ENCODE measurements at regions not wholly inside any gene's neighbourhood (a gene's known extent, or its start where the extent isn't known, plus 50 kb on each side); places are given as distances from the start of the nearest gene placed in this dataset.

DNA sequence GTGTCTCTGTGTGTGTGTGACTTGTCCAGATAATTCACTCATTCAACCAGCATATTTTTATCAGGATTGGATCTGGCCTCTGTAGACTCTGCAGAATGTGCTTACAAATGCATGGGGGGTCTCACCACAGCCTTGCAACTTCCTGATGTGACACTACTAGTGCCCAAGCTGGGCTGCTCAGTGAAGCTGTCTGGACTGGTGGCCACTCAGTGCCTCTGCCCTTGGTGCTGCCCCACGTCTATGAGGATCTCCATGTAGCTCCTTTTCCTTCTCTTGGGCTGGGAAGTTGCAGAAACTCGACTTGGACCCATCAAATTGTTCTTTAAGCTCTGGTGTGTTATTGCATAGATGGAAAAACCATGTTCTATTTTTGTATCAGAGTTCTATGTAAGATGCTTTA is 75.8 kb downstream of the NRN1 start:
- no peak overlapping the region for H2AFZ ChIP-seq (ENCODE audit: control insufficient read depth, low read length)
- dilution Hi-C loops (cut with MboI; ENCODE audit: extremely low pct_ligation_motif_present, low sequenced_read_pairs): no loop called here
- no peaks in the 10 kb centered on the region for H3K4me1 ChIP-seq (ENCODE audit: control insufficient read depth, extremely low read depth, insufficient read depth, low read length)
- H3K27ac ChIP-seq (ENCODE audit: control insufficient read depth, insufficient read depth, low read length): no peak overlapping the region
- FAIRE-seq: no peak
- no peak overlapping the region for H3K4me2 ChIP-seq (ENCODE audit: control insufficient read depth, extremely low read depth, insufficient read depth, low read depth, low read length)
- no peaks in the 10 kb centered on the region for H3K9me1 ChIP-seq (ENCODE audit: control insufficient read depth, extremely low read depth, insufficient read depth, low read length)
- H3K27me3 ChIP-seq (ENCODE audit: control insufficient read depth, extremely low read depth, insufficient read depth, low read length): peaks cover 3% of the 10 kb centered on the region
- no peak for DNase-seq (ENCODE audit: low read depth, low spot score)
- no peaks in the 10 kb centered on the region for H3K36me3 ChIP-seq (ENCODE audit: control insufficient read depth in 2 of 2, extremely low read depth in 1 of 2, insufficient read depth in 2 of 2, low read length in 2 of 2)
- H3K9me3 ChIP-seq (ENCODE audit: control insufficient read depth, low read depth, low read length): no peaks in the 10 kb centered on the region
- no peak overlapping the region for H3K4me3 ChIP-seq (ENCODE audit: control insufficient read depth in 2 of 3, extremely low read depth in 1 of 3, insufficient read depth in 2 of 3, low read depth in 1 of 3, low read length in 3 of 3)
- no peaks in the 10 kb centered on the region for H3K79me2 ChIP-seq (ENCODE audit: control insufficient read depth, insufficient read depth, low read length)
- H3K9ac ChIP-seq (ENCODE audit: control insufficient read depth, extremely low read depth, insufficient read depth, low read length): no peak overlapping the region
- no peaks in the 10 kb centered on the region for H4K20me1 ChIP-seq (ENCODE audit: control insufficient read depth, extremely low read depth, insufficient read depth, low read length)
- TF ChIP-seq EZH2 (IDR thresholded peaks at IDR 0.05; ENCODE audit: low read length): no peak
- TF ChIP-seq, protein P1, sequence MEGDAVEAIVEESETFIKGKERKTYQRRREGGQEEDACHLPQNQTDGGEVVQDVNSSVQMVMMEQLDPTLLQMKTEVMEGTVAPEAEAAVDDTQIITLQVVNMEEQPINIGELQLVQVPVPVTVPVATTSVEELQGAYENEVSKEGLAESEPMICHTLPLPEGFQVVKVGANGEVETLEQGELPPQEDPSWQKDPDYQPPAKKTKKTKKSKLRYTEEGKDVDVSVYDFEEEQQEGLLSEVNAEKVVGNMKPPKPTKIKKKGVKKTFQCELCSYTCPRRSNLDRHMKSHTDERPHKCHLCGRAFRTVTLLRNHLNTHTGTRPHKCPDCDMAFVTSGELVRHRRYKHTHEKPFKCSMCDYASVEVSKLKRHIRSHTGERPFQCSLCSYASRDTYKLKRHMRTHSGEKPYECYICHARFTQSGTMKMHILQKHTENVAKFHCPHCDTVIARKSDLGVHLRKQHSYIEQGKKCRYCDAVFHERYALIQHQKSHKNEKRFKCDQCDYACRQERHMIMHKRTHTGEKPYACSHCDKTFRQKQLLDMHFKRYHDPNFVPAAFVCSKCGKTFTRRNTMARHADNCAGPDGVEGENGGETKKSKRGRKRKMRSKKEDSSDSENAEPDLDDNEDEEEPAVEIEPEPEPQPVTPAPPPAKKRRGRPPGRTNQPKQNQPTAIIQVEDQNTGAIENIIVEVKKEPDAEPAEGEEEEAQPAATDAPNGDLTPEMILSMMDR (optimal IDR thresholded peaks at IDR 0.05 in 1 of 3, IDR thresholded peaks at IDR 0.05 in 1 of 3, conservative IDR thresholded peaks at IDR 0.05 in 1 of 3; ENCODE audit: extremely low read depth in 1 of 3, insufficient read depth in 2 of 3, low read length in 3 of 3): no peak

DNA sequence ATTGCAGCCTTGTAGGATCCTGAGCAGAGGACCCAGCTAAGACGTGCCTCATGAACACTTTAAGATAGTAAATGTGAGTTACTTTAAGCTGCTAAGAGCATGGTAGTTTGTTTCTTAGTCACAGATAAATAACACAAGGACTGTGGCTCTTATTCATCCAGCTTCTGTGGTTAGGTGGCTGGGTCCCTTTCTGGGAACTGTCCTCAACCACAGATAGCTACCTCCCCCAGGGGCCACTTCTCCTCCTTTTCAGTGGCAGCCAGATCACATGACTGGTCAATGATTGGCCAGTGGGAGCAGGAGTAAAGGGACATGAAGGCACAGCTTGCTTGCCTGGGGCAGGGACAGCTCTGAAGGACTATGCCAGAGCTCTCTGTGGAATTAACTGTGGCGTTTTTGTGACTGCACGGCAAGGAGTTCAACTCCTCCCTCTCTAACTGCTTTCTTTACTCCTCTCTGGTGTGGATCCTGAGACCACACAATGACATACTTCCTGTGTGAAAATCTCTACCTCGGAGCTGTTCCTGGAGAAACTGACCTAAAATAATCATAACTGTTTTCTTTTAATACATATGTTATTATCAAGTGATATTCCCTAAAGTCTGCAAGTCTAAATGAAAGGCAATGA is 76.5 kb downstream of the NRN1 start:
- no peak overlapping the region for H3K4me3 ChIP-seq (ENCODE audit: control insufficient read depth in 2 of 3, extremely low read depth in 1 of 3, insufficient read depth in 2 of 3, low read depth in 1 of 3, low read length in 3 of 3)
- H3K27ac ChIP-seq (ENCODE audit: control insufficient read depth, insufficient read depth, low read length): no peak overlapping the region
- TF ChIP-seq, protein P1 (optimal IDR thresholded peaks at IDR 0.05 in 1 of 3, IDR thresholded peaks at IDR 0.05 in 1 of 3, conservative IDR thresholded peaks at IDR 0.05 in 1 of 3; ENCODE audit: extremely low read depth in 1 of 3, insufficient read depth in 2 of 3, low read length in 3 of 3): no peak
- no peak for TF ChIP-seq EZH2 (IDR thresholded peaks at IDR 0.05; ENCODE audit: low read length)
- peaks cover 3% of the 10 kb centered on the region for H3K27me3 ChIP-seq (ENCODE audit: control insufficient read depth, extremely low read depth, insufficient read depth, low read length)
- no peaks in the 10 kb centered on the region for H3K79me2 ChIP-seq (ENCODE audit: control insufficient read depth, insufficient read depth, low read length)
- no peaks in the 10 kb centered on the region for H3K4me1 ChIP-seq (ENCODE audit: control insufficient read depth, extremely low read depth, insufficient read depth, low read length)
- H3K36me3 ChIP-seq (ENCODE audit: control insufficient read depth in 2 of 2, extremely low read depth in 1 of 2, insufficient read depth in 2 of 2, low read length in 2 of 2): no peaks in the 10 kb centered on the region
- no peak overlapping the region for H2AFZ ChIP-seq (ENCODE audit: control insufficient read depth, low read length)
- no peak overlapping the region for H3K9ac ChIP-seq (ENCODE audit: control insufficient read depth, extremely low read depth, insufficient read depth, low read length)
- no peak overlapping the region for H3K4me2 ChIP-seq (ENCODE audit: control insufficient read depth, extremely low read depth, insufficient read depth, low read depth, low read length)
- DNase-seq (ENCODE audit: low read depth, low spot score) (no peak), FAIRE-seq (no peak)
- no peaks in the 10 kb centered on the region for H3K9me1 ChIP-seq (ENCODE audit: control insufficient read depth, extremely low read depth, insufficient read depth, low read length)
- no peaks in the 10 kb centered on the region for H4K20me1 ChIP-seq (ENCODE audit: control insufficient read depth, extremely low read depth, insufficient read depth, low read length)
- dilution Hi-C loops (cut with MboI; ENCODE audit: extremely low pct_ligation_motif_present, low sequenced_read_pairs): no loop called here
- H3K9me3 ChIP-seq (ENCODE audit: control insufficient read depth, low read depth, low read length): no peaks in the 10 kb centered on the region

All from keratinocyte (primary cell).